BLaER1 treated with 17β-estradiol and CSF1 and Interleukin-3, amounts not matched to agents 10 nM and 100 nM (cell line): ENCODE measurements at regions not wholly inside any gene's neighbourhood (a gene's known extent, or its start where the extent isn't known, plus 50 kb on each side); places are given as distances from the start of the nearest gene placed in this dataset.

Experiments
- H3K27ac ChIP-seq, 11 experiments: shearing (Covaris generic); formaldehyde crosslinking; 2 replicates each; pipeline ENCODE4 v1.8.1; 2022
- H3K27me3 ChIP-seq, 11 experiments: shearing (Covaris generic); formaldehyde crosslinking; 2 replicates each; pipeline ENCODE4 v1.8.1; 2022
- H3K36me3 ChIP-seq, 11 experiments: shearing (Covaris generic); formaldehyde crosslinking; 2 replicates each; pipeline ENCODE4 v1.8.1; 2022
- H3K4me1 ChIP-seq, 10 experiments: shearing (Covaris generic); formaldehyde crosslinking; 2 replicates each; pipeline ENCODE4 v1.8.1; 2022
- H3K4me2 ChIP-seq, 11 experiments: shearing (Covaris generic); formaldehyde crosslinking; 2 replicates each; pipeline ENCODE4 v1.8.1; 2022
- H3K4me3 ChIP-seq, 10 experiments: shearing (Covaris generic); formaldehyde crosslinking; 2 replicates each; pipeline ENCODE4 v1.8.1; 2022
- H3K9ac ChIP-seq, 11 experiments: shearing (Covaris generic); formaldehyde crosslinking; 2 replicates each; pipeline ENCODE4 v1.8.1; 2022
- H3K9me3 ChIP-seq, 11 experiments: shearing (Covaris generic); formaldehyde crosslinking; replicated peaks in 1 of 11; 2 replicates each; pipeline ENCODE4 v1.8.1; 2022
- H4K20me1 ChIP-seq, 11 experiments: shearing (Covaris generic); formaldehyde crosslinking; 2 replicates each; pipeline ENCODE4 v1.8.1; 2022
- Cebpa-rat ChIP-seq, 11 experiments: shearing (Covaris generic); IDR thresholded peaks; 2 replicates each; pipeline ENCODE4 v1.8.1; 2022

DNA sequence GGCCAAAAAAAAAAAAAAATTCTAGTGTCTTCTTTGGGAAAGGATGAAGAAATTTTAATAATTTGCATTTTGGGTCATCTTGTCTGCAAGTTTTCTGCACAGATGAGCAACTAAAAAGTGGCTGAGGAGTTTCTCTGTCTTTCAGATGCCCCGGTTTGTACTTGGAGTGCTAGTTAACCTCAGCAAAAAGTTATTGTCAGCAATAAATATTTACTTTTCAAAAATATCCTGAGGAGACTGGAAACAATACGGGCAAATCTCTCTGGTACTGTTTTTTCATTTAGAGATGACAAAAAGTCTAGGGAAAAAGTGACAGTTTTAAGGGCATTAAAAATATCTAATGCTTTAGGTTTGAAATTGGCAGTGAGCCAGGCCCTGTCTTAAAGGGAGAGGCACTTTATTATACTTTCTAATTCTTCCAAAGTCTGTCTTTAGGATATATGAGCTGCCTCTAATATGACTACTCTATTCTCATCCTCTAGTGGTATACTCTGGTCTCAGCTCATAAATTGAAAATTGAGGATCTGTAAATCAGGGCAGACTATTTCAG lies 436.0 kb upstream of the NR2F2 start:
- Histone ChIP-seq H4K20me1 (no peaks in the 10 kb centered on the region), H3K27me3 (no peaks in the 10 kb centered on the region), H3K36me3 (no peaks in the 10 kb centered on the region), H3K9ac (no peak overlapping the region), H3K4me1 (no peaks in the 10 kb centered on the region), H3K27ac (no peak overlapping the region), H3K4me3 (no peak overlapping the region), H3K9me3 (no peaks in the 10 kb centered on the region), H3K4me2 (no peak overlapping the region)
- no peak for TF ChIP-seq Cebpa-rat (IDR thresholded peaks at IDR 0.05)

DNA sequence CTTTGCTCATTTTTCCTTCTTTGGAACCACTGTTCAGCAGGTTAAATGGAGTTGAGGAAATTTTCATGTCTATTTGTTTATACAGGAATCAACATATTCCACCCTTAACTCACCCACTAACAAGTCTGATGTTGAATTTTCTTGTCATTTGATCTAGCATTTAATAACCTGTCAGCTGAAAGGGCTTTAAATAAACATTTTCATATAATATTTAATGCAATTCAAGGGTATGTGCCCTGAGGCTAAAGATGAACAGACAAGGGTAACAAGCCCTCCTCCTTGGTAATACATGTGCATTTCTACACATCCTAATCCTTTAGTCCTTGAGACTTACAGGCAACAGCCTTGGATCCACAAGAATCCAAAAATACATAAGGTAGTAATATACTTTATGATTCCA lies 435.0 kb upstream of the NR2F2 start:
- H3K4me2 ChIP-seq = no peak overlapping the region
- no peak overlapping the region for H3K27ac ChIP-seq
- no peaks in the 10 kb centered on the region for H4K20me1 ChIP-seq
- H3K9me3 ChIP-seq = no peaks in the 10 kb centered on the region
- H3K4me3 ChIP-seq = no peak overlapping the region
- H3K4me1 ChIP-seq = no peaks in the 10 kb centered on the region
- TF ChIP-seq Cebpa-rat (IDR thresholded peaks at IDR 0.05) = no peak
- H3K27me3 ChIP-seq = no peaks in the 10 kb centered on the region
- H3K36me3 ChIP-seq = no peaks in the 10 kb centered on the region
- H3K9ac ChIP-seq = no peak overlapping the region

- no peak overlapping the region for H3K4me3 ChIP-seq
- H3K27ac ChIP-seq = no peak overlapping the region
- no peaks in the 10 kb centered on the region for H4K20me1 ChIP-seq
- no peaks in the 10 kb centered on the region for H3K27me3 ChIP-seq
- H3K9me3 ChIP-seq = no peaks in the 10 kb centered on the region
- no peak overlapping the region for H3K4me2 ChIP-seq
- H3K9ac ChIP-seq = no peak overlapping the region
- TF ChIP-seq Cebpa-rat (IDR thresholded peaks at IDR 0.05) = no peak
- no peaks in the 10 kb centered on the region for H3K36me3 ChIP-seq
- no peaks in the 10 kb centered on the region for H3K4me1 ChIP-seq
Observed at GRCh38 chr15:95897651-95898050, 432.8 kb upstream of the NR2F2 start.

- Histone ChIP-seq H3K9ac (no peak overlapping the region), H3K4me2 (no peak overlapping the region), H3K4me1 (no peaks in the 10 kb centered on the region), H3K9me3 (no peaks in the 10 kb centered on the region), H3K36me3 (no peaks in the 10 kb centered on the region), H3K27ac (no peak overlapping the region), H4K20me1 (no peaks in the 10 kb centered on the region), H3K4me3 (no peak overlapping the region), H3K27me3 (no peaks in the 10 kb centered on the region)
- TF ChIP-seq Cebpa-rat (IDR thresholded peaks at IDR 0.05) = no peak
Observed at GRCh38 chr15:95898761-95899160, 431.7 kb upstream of the NR2F2 start.

DNA sequence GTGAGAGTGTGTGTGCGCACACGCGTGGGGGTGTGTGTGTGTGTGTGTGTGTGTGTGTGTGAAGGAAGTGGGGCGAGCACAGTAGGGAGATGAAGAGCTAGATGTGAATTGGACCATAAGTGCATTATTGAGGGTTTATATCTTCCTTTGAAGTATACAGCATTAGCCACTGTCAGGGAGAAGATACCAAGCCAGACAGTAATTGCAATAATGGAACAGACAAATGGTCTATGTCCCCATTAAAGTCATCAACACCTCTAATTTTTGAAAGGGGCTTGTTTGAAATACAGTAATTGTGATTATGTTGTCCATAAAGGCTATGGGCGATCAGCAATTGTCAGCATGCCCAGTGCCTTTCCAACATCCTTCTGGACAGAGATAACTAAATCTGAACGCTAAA lies 429.2 kb upstream of the NR2F2 start:
- TF ChIP-seq Cebpa-rat (IDR thresholded peaks at IDR 0.05) = no peak

DNA sequence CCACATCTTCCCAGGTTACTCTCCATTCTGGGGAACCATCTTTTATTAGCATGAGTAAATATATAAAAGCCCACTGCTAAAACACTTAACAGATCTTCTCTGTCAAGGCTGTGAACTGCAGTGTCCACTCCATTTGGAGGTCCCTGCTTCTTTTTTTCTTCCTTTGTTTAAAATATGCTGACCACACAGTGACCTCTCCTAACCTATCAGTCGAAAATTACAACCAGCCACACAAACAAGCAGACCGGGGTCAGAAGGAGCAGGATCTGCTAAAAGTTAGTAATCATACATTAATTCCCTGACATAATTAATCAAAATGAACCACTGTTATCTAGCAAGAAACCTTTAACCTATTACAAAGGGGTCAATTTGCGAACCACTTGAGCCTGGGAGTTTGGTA lies 427.9 kb upstream of the NR2F2 start:
- no peak overlapping the region for H3K4me3 ChIP-seq
- H3K9ac ChIP-seq = no peak overlapping the region
- no peaks in the 10 kb centered on the region for H4K20me1 ChIP-seq
- no peak overlapping the region for H3K27ac ChIP-seq
- H3K36me3 ChIP-seq = no peaks in the 10 kb centered on the region
- no peak for TF ChIP-seq Cebpa-rat (IDR thresholded peaks at IDR 0.05)
- H3K9me3 ChIP-seq = no peaks in the 10 kb centered on the region
- no peaks in the 10 kb centered on the region for H3K27me3 ChIP-seq
- H3K4me1 ChIP-seq = no peaks in the 10 kb centered on the region
- H3K4me2 ChIP-seq = no peak overlapping the region

More for the DNA sequence above, 429.2 kb upstream of the NR2F2 start:
- H3K27ac ChIP-seq = no peak overlapping the region
- no peaks in the 10 kb centered on the region for H3K27me3 ChIP-seq
- H3K36me3 ChIP-seq = no peaks in the 10 kb centered on the region
- no peak overlapping the region for H3K9ac ChIP-seq
- no peaks in the 10 kb centered on the region for H4K20me1 ChIP-seq
- no peak overlapping the region for H3K4me2 ChIP-seq
- no peaks in the 10 kb centered on the region for H3K9me3 ChIP-seq
- H3K4me1 ChIP-seq = no peaks in the 10 kb centered on the region
- no peak overlapping the region for H3K4me3 ChIP-seq

- H3K36me3 ChIP-seq = no peaks in the 10 kb centered on the region
- TF ChIP-seq Cebpa-rat (IDR thresholded peaks at IDR 0.05) = no peak
- H3K4me3 ChIP-seq = no peak overlapping the region
- H3K4me2 ChIP-seq = no peak overlapping the region
- H3K9me3 ChIP-seq = no peaks in the 10 kb centered on the region
- no peak overlapping the region for H3K9ac ChIP-seq
- H4K20me1 ChIP-seq = no peaks in the 10 kb centered on the region
- H3K4me1 ChIP-seq = no peaks in the 10 kb centered on the region
- no peaks in the 10 kb centered on the region for H3K27me3 ChIP-seq
- no peak overlapping the region for H3K27ac ChIP-seq
Observed at GRCh38 chr15:95903352-95903751, 427.1 kb upstream of the NR2F2 start.

DNA sequence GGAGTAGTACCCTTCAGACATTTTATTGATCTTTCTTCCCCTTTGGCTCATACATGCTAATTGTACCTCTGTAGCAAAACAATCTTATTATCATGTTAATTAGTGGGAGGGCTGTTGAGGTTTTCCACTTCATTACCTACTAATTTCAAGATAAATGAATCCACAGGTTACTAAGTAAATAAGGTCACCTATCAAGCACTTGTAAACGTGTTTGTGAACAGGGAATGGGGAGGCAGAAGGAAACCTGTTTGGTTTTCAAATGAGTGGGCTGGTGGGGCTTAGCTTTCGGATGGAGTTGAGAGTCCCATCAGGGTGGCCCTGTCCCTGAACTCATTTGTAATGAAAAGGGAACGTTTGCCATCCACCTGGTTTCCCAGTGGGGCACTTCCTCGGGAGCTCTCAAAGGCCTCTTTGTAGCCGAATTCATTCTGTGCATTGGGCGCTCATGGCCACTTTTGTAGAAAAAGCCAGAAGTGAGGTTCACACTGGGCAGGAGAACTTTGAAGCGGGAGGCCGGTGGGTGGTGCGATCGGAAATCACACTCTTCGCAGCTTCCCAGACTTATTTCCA lies 419.8 kb upstream of the NR2F2 start:
- Histone ChIP-seq H3K4me2 (no peak overlapping the region), H3K36me3 (no peaks in the 10 kb centered on the region), H3K4me3 (no peak overlapping the region), H3K27ac (no peak overlapping the region), H3K27me3 (no peaks in the 10 kb centered on the region), H4K20me1 (no peaks in the 10 kb centered on the region), H3K4me1 (no peaks in the 10 kb centered on the region), H3K9ac (no peak overlapping the region), H3K9me3 (no peaks in the 10 kb centered on the region)
- no peak for TF ChIP-seq Cebpa-rat (IDR thresholded peaks at IDR 0.05)

- no peaks in the 10 kb centered on the region for H3K36me3 ChIP-seq
- no peak overlapping the region for H3K4me3 ChIP-seq
- no peak overlapping the region for H3K9ac ChIP-seq
- H4K20me1 ChIP-seq = no peaks in the 10 kb centered on the region
- no peaks in the 10 kb centered on the region for H3K27me3 ChIP-seq
- H3K4me1 ChIP-seq = no peaks in the 10 kb centered on the region
- H3K9me3 ChIP-seq = no peaks in the 10 kb centered on the region
- no peak overlapping the region for H3K27ac ChIP-seq
- H3K4me2 ChIP-seq = no peak overlapping the region
- no peak for TF ChIP-seq Cebpa-rat (IDR thresholded peaks at IDR 0.05)
Observed at GRCh38 chr15:95911570-95912279, 418.8 kb upstream of the NR2F2 start.

DNA sequence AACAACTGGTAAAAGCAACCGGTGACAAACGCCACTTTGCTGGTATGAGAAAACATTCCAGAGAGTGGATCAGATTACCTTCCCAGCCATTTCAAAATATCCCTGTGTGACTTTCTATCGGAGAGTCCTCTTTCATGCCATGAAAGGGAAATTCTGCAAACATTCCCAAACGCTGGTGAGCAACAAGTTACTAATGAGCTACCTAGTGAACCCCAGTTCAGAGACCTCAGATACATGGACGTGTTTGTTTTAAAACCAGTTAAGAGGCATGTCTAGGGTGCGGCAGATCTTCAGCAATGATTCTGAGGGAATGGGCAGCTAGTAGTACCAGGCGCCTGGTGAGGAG lies 418.2 kb upstream of the NR2F2 start:
- no peak overlapping the region for H3K27ac ChIP-seq
- H3K36me3 ChIP-seq = no peaks in the 10 kb centered on the region
- H3K9me3 ChIP-seq = no peaks in the 10 kb centered on the region
- no peak overlapping the region for H3K4me3 ChIP-seq
- H3K4me2 ChIP-seq = no peak overlapping the region
- no peaks in the 10 kb centered on the region for H4K20me1 ChIP-seq
- H3K27me3 ChIP-seq = no peaks in the 10 kb centered on the region
- TF ChIP-seq Cebpa-rat (IDR thresholded peaks at IDR 0.05) = no peak
- H3K9ac ChIP-seq = no peak overlapping the region
- no peaks in the 10 kb centered on the region for H3K4me1 ChIP-seq
